ENCODE measurements at regions not wholly inside any gene's neighbourhood (a gene's known extent, or its start where the extent isn't known, plus 50 kb on each side); places are given as distances from the start of the nearest gene placed in this dataset.

GRCh38 chr10:2251631-2252030 is 514.3 kb upstream of the ADARB2 start:
- H3K4me3 ChIP-seq (ENCODE audit: low read depth, low read length): no peak overlapping the region
- no peak for TF ChIP-seq CTCF (IDR thresholded peaks at IDR 0.05; ENCODE audit: low read depth, low read length)

GRCh38 chr10:2246747-2247146 is 509.4 kb upstream of the ADARB2 start:
- TF ChIP-seq CTCF (IDR thresholded peaks at IDR 0.05; ENCODE audit: low read depth, low read length): no peak
- no peak overlapping the region for H3K4me3 ChIP-seq (ENCODE audit: low read depth, low read length)

- no peak overlapping the region for H3K4me3 ChIP-seq (ENCODE audit: low read depth, low read length)
- TF ChIP-seq CTCF (IDR thresholded peaks at IDR 0.05; ENCODE audit: low read depth, low read length): no peak
Observed at GRCh38 chr10:2245580-2245979, 508.3 kb upstream of the ADARB2 start.

- no peak overlapping the region for H3K4me3 ChIP-seq (ENCODE audit: low read depth, low read length)
- no peak for TF ChIP-seq CTCF (IDR thresholded peaks at IDR 0.05; ENCODE audit: low read depth, low read length)
Observed at GRCh38 chr10:2244471-2244870, 507.1 kb upstream of the ADARB2 start.

GRCh38 chr10:2236876-2237275 is 499.6 kb upstream of the ADARB2 start:
- TF ChIP-seq CTCF (IDR thresholded peaks at IDR 0.05; ENCODE audit: low read depth, low read length): no peak
- no peak overlapping the region for H3K4me3 ChIP-seq (ENCODE audit: low read depth, low read length)

- no peak for TF ChIP-seq CTCF (IDR thresholded peaks at IDR 0.05; ENCODE audit: low read depth, low read length)
- no peak overlapping the region for H3K4me3 ChIP-seq (ENCODE audit: low read depth, low read length)
Observed at GRCh38 chr10:2232479-2232878, 495.2 kb upstream of the ADARB2 start.

- no peak for TF ChIP-seq CTCF (IDR thresholded peaks at IDR 0.05; ENCODE audit: low read depth, low read length)
Observed at GRCh38 chr10:2230478-2230877, 493.2 kb upstream of the ADARB2 start.

More at GRCh38 chr10:2230478-2230877, 493.2 kb upstream of the ADARB2 start:
- H3K4me3 ChIP-seq (ENCODE audit: low read depth, low read length): no peak overlapping the region

All from WI38 (cell line).